ENCODE measurements at regions not wholly inside any gene's neighbourhood (a gene's known extent, or its start where the extent isn't known, plus 50 kb on each side); places are given as distances from the start of the nearest gene placed in this dataset.

DNA sequence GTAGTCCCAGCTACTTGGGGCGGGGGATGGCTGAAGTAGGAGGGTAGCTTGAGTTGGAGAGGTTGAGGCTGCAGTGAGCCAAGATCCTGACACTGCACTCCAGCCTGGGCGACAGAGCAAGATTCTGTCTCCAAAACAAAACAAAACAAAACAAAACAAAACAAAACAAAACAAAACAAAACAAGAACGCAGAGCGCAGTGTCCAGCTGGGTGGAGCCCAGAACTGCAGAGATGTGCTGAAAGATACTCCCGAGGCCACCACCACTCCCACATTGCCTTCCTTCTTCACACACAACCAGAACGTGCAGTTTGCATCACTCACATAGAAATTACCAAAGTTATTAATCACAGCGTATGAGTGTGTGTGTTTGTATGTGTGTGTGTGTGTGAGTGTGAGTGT is 222.9 kb upstream of the ASIC2 start:
- no peaks in the 10 kb centered on the region for H3K36me3 ChIP-seq (replicated peaks in 1 of 2; ENCODE audit: control insufficient read depth in 1 of 2, insufficient read depth in 2 of 2, low read length in 2 of 2)
- H3K27ac Mint-ChIP-seq, result no peak overlapping the region
- no peaks in the 10 kb centered on the region for H3K79me2 ChIP-seq (ENCODE audit: insufficient read depth, low read length)
- DNase-seq, result no peak
- H2AFZ ChIP-seq (ENCODE audit: insufficient read depth, low read depth, low read length, poor library complexity, severe bottlenecking), result no peak overlapping the region
- peaks cover 0 to 11% (median 3%) of the 10 kb centered on the region in 3 donors for H3K27me3 Mint-ChIP-seq (ENCODE audit: low read depth in 3 of 3)
- no peak overlapping the region for H3K4me3 Mint-ChIP-seq
- H4K20me1 ChIP-seq (ENCODE audit: insufficient read depth, low read length), result no peaks in the 10 kb centered on the region
- H3K4me1 Mint-ChIP-seq, result peaks cover 7% of the 10 kb centered on the region
- H3K4me3 ChIP-seq (replicated peaks in 1 of 3; ENCODE audit: low read depth in 2 of 3, low read length in 3 of 3), result no peak overlapping the region
- H3K4me2 ChIP-seq (replicated peaks; ENCODE audit: extremely low read depth, low read length, poor library complexity, severe bottlenecking), result no peak overlapping the region
- no peaks in the 10 kb centered on the region for H3K9me3 ChIP-seq (replicated peaks in 1 of 2; ENCODE audit: control insufficient read depth in 1 of 2, insufficient read depth in 1 of 2, low read length in 2 of 2)
- H3K27me3 ChIP-seq (ENCODE audit: control insufficient read depth in 2 of 2, insufficient read depth in 2 of 2, low read length in 2 of 2), result no peaks in the 10 kb centered on the region
- H3K27ac ChIP-seq (ENCODE audit: low read depth in 1 of 2, low read length in 2 of 2), result no peak overlapping the region
- H3K36me3 Mint-ChIP-seq, result no peaks in the 10 kb centered on the region
- H3K4me1 ChIP-seq (ENCODE audit: control insufficient read depth in 1 of 2, insufficient read depth in 2 of 2, low read length in 2 of 2), result peaks cover 0 to 5% of the 10 kb centered on the region in 2 donors
- WGBS (ENCODE audit: insufficient coverage), result 70% methylated on average over 2 of the region's 7 CpGs
- TF ChIP-seq, protein P1, sequence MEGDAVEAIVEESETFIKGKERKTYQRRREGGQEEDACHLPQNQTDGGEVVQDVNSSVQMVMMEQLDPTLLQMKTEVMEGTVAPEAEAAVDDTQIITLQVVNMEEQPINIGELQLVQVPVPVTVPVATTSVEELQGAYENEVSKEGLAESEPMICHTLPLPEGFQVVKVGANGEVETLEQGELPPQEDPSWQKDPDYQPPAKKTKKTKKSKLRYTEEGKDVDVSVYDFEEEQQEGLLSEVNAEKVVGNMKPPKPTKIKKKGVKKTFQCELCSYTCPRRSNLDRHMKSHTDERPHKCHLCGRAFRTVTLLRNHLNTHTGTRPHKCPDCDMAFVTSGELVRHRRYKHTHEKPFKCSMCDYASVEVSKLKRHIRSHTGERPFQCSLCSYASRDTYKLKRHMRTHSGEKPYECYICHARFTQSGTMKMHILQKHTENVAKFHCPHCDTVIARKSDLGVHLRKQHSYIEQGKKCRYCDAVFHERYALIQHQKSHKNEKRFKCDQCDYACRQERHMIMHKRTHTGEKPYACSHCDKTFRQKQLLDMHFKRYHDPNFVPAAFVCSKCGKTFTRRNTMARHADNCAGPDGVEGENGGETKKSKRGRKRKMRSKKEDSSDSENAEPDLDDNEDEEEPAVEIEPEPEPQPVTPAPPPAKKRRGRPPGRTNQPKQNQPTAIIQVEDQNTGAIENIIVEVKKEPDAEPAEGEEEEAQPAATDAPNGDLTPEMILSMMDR (IDR thresholded peaks at IDR 0.05), result no peak
- H3K9ac ChIP-seq (ENCODE audit: insufficient read depth, low read length, poor library complexity, severe bottlenecking), result no peak overlapping the region
- H3K9me3 Mint-ChIP-seq, result peaks cover 0 to 2% (median 2%) of the 10 kb centered on the region in 7 donors
- intact Hi-C loops (cut with micrococcal nuclease), result no loop called here

- H3K4me1 Mint-ChIP-seq, result peaks cover 7% of the 10 kb centered on the region
- Histone ChIP-seq H2AFZ (ENCODE audit: insufficient read depth, low read depth, low read length, poor library complexity, severe bottlenecking) (no peak overlapping the region), H3K9ac (ENCODE audit: insufficient read depth, low read length, poor library complexity, severe bottlenecking) (no peak overlapping the region), H3K27ac (ENCODE audit: low read depth in 1 of 2, low read length in 2 of 2) (no peak overlapping the region), H3K4me1 (ENCODE audit: control insufficient read depth in 1 of 2, insufficient read depth in 2 of 2, low read length in 2 of 2) (peaks cover 0 to 5% of the 10 kb centered on the region in 2 donors), H3K27me3 (ENCODE audit: control insufficient read depth in 2 of 2, insufficient read depth in 2 of 2, low read length in 2 of 2) (no peaks in the 10 kb centered on the region), H3K36me3 (replicated peaks in 1 of 2; ENCODE audit: control insufficient read depth in 1 of 2, insufficient read depth in 2 of 2, low read length in 2 of 2) (no peaks in the 10 kb centered on the region), H4K20me1 (ENCODE audit: insufficient read depth, low read length) (no peaks in the 10 kb centered on the region), H3K79me2 (ENCODE audit: insufficient read depth, low read length) (no peaks in the 10 kb centered on the region), H3K4me3 (replicated peaks in 1 of 3; ENCODE audit: low read depth in 2 of 3, low read length in 3 of 3) (no peak overlapping the region), H3K9me3 (replicated peaks in 1 of 2; ENCODE audit: control insufficient read depth in 1 of 2, insufficient read depth in 1 of 2, low read length in 2 of 2) (no peaks in the 10 kb centered on the region), H3K4me2 (replicated peaks; ENCODE audit: extremely low read depth, low read length, poor library complexity, severe bottlenecking) (no peak overlapping the region)
- no peaks in the 10 kb centered on the region for H3K36me3 Mint-ChIP-seq
- TF ChIP-seq, protein P1 (IDR thresholded peaks at IDR 0.05), result no peak
- DNase-seq, result no peak
- no CpG with 5 or more reads among the region's 5 CpGs for WGBS (ENCODE audit: insufficient coverage)
- H3K9me3 Mint-ChIP-seq, result peaks cover 0 to 2% (median 2%) of the 10 kb centered on the region in 7 donors
- H3K4me3 Mint-ChIP-seq, result no peak overlapping the region
- no peak overlapping the region for H3K27ac Mint-ChIP-seq
- intact Hi-C loops (cut with micrococcal nuclease), result no loop called here
- peaks cover 0 to 6% (median 3%) of the 10 kb centered on the region in 3 donors for H3K27me3 Mint-ChIP-seq (ENCODE audit: low read depth in 3 of 3)
Observed at GRCh38 chr17:33516645-33517044, 223.6 kb upstream of the ASIC2 start.

Data from CD14-positive monocyte (primary cell).